ENCODE measurements at regions not wholly inside any gene's neighbourhood (a gene's known extent, or its start where the extent isn't known, plus 50 kb on each side); places are given as distances from the start of the nearest gene placed in this dataset.

DNA sequence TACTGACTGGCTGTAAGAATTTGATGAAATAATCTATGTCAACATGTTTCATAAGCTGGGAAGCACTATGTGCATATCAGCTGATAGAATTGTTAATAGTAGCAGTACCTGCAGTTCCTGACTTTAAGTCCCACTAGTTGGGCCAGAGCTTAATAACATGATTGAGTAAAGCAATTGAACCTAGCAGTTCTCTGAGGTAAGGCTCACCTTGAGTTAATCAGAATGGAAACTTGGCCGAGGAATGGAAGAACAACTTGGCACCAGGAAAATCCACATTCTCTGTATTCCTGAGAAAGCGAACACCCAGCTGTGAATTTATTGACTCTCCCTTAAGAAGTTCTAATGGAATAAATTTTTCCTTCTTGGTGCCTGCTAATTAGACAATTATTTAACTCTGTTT is 262.6 kb downstream of the IGSF11 start:
- TF ChIP-seq SP1 (IDR thresholded peaks at IDR 0.05), result no peak
- no peak for TF ChIP-seq SUZ12 (IDR thresholded peaks at IDR 0.05)
- TF ChIP-seq CTBP1 (IDR thresholded peaks at IDR 0.05; ENCODE audit: borderline replicate concordance), result no peak
- TF ChIP-seq FOXA1 (IDR thresholded peaks at IDR 0.05), result no peak
- TF ChIP-seq ARNT (IDR thresholded peaks at IDR 0.05), result no peak
- no peak for TF ChIP-seq LEF1 (IDR thresholded peaks at IDR 0.05; ENCODE audit: borderline replicate concordance)
- TF ChIP-seq FOXM1 (IDR thresholded peaks at IDR 0.05; ENCODE audit: borderline replicate concordance), result no peak
- no peak for TF ChIP-seq BHLHE40 (IDR thresholded peaks at IDR 0.05; ENCODE audit: borderline replicate concordance)
